Activated CD8-positive, alpha-beta T cell treated with anti-CD3 and anti-CD28 coated beads, Interleukin-2, amount 10 ng/mL, durations not matched to agents 7 days and 5 days (primary cell): ENCODE measurements at regions not wholly inside any gene's neighbourhood (a gene's known extent, or its start where the extent isn't known, plus 50 kb on each side); places are given as distances from the start of the nearest gene placed in this dataset.

Source experiments
- ATAC-seq: fragments of 150-1000 bp; cut with Tn5 transposase; one replicate; pipeline ENCODE4 v1.10.0; 2021; ENCODE audit warnings: moderate library complexity
- CTCF ChIA-PET: fragments of 350-600 bp; sonication (Branson Sonifier 250); formaldehyde crosslinking; loops from one replicate; lab custom pipeline; 2021; ENCODE audit warnings: antibody characterized with exemption; lab: Charles Lee
- POLR2A ChIA-PET: fragments of 350-600 bp; sonication (Branson Sonifier 250); formaldehyde crosslinking; loops from one replicate; lab custom pipeline; 2021; ENCODE audit warnings: antibody characterized with exemption; lab: Charles Lee
- DNase-seq: peaks from one replicate; pipeline ENCODE4 v3.0.0-alpha.2; 2020
- H3K27ac Mint-ChIP-seq: one replicate; pipeline ENCODE4 v1.8.0; 2021; ENCODE audit warnings: mild to moderate bottlenecking, mixed read lengths
- H3K27me3 Mint-ChIP-seq: one replicate; pipeline ENCODE4 v1.8.0; 2021; ENCODE audit warnings: low read depth, mixed read lengths
- H3K36me3 Mint-ChIP-seq: one replicate; pipeline ENCODE4 v1.8.0; 2021; ENCODE audit warnings: low read depth, mixed read lengths
- H3K4me1 Mint-ChIP-seq: one replicate; pipeline ENCODE4 v1.8.0; 2021; ENCODE audit warnings: low read depth, mixed read lengths
- H3K4me3 Mint-ChIP-seq: one replicate; pipeline ENCODE4 v1.8.0; 2021; ENCODE audit warnings: mild to moderate bottlenecking, mixed read lengths
- H3K9me3 Mint-ChIP-seq: one replicate; pipeline ENCODE4 v1.8.0; 2022; ENCODE audit warnings: mixed read lengths; ENCODE audit not compliant: insufficient read depth

DNA sequence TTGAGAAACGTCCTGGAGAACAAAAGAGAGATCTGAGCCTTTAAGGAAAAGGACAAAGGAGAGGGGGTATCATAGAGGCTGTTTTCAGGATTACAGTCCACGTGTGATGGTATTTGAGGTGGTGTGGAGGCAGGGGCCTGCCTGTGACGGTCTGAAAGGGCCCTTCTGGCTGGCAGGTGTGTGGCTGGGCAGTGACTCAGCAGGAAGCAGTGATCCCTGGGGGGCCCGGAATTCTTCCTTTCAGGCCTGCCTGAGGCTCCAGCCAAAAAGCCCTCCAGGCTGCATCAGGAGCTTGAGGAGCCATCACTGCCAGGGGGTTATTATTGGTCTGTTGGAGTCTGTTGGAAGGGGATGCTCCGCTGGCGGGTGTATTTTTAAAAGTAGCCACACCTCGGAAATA, 97.2 kb upstream of the TMEM18 start:
- ATAC-seq = no peak
- POLR2A ChIA-PET = no interaction called here
- Mint-ChIP-seq H3K27ac (no peak overlapping the region), H3K36me3 (no peaks in the 10 kb centered on the region), H3K9me3 (no peaks in the 10 kb centered on the region), H3K27me3 (no peaks in the 10 kb centered on the region), H3K4me3 (no peak overlapping the region), H3K4me1 (peaks cover 14% of the 10 kb centered on the region)
- CTCF ChIA-PET = no interaction called here
- DNase-seq = no peak

DNA sequence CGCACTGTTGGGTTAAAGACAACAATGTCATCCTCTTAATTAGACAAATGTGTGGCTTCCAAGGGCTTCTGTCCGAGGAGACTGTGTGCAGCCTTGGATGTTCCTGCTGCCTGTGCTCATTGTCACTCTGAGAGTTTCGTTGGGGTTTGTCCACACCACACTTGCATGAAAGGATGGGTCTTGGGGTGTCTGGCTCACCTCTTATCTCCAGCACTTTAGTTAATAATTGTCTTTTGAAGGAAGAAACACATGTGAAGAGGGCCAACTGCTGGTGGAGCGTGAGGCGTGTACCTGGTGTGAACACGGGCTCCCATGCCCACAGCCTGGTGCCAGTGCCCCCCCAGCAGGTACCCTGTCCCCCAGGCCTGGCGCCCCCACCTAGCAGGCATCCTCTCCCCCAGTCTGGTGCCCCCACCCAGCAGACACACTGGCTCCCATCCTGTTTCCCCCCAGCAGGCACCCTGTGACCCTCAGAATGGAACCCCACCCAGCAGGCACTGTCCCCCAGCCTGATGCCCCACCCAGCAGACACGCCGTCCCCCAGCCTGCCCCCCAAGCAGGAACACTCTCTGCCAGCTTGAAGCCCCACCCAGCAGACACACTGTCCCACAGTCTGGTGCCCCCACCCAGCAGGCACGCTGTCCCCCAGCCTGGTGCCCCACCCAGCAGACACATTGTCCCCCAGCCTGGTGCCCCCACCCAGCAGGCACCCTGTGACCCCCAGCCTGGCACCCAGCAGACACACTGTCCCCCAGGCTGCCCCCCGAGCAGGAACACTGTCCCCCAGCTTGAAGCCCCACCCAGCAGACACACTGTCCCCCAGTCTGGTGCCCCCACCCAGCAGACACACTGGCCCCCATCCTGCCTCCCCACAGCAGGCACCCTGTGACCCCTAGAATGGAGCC, 96.3 kb upstream of the TMEM18 start:
- peaks cover 17% of the 10 kb centered on the region for H3K4me1 Mint-ChIP-seq
- ATAC-seq = no peak

DNA sequence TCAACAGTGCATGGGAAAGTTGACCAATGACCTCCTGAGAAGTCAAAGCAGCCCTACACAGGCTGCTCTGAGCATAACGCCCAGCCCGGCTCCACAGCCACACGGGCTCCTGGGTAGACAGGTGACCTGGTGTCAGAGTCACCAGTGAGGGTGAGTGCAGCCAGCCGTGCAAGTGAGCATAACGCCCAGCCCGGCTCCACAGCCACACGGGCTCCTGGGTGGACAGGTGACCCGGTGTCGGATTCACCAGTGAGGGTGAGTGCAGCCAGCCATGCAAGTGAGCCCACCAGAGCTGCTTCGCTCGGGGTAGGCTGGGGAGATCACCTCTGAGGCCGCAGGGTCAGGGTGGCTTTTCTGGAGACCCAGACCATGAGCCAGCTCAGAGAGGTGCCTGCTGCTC, 94.3 kb upstream of the TMEM18 start:
- CTCF ChIA-PET = no interaction called here
- DNase-seq (no peak), ATAC-seq (no peak)
- POLR2A ChIA-PET = no interaction called here
- Mint-ChIP-seq H3K4me3 (no peak overlapping the region), H3K27me3 (no peaks in the 10 kb centered on the region), H3K4me1 (peaks cover 26% of the 10 kb centered on the region), H3K9me3 (peaks cover 12% of the 10 kb centered on the region), H3K36me3 (no peaks in the 10 kb centered on the region), H3K27ac (no peak overlapping the region)

More for the DNA sequence above, 96.3 kb upstream of the TMEM18 start:
- Mint-ChIP-seq H3K4me3 (no peak overlapping the region), H3K36me3 (no peaks in the 10 kb centered on the region), H3K27ac (no peak overlapping the region), H3K27me3 (no peaks in the 10 kb centered on the region), H3K9me3 (peaks cover 5% of the 10 kb centered on the region)
- ChIA-PET CTCF (no interaction called here), POLR2A (no interaction called here)
- no peak for DNase-seq

DNA sequence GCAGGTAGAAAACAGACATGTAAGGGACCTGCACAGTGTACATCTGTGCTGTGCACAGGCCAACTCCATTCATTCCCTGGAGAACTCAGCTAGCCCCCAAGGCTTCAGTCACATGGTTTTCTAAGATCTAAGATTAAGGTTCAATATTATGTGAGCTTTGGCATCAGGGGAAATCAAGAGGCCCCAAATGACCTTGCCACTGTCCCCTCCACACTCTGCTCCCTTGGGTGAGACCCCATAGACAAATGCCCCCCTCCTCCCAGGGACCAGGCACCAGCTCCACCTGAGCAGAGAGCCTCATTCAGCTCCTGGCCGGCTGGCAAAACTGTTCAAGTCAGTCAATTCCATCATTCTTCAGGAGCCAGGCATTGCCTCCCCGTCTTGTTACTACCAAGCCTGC, 93.6 kb upstream of the TMEM18 start:
- ATAC-seq = no peak
- no peak overlapping the region for H3K27ac Mint-ChIP-seq
- no peak for DNase-seq
- ChIA-PET CTCF (no interaction called here), POLR2A (no interaction called here)
- no peaks in the 10 kb centered on the region for H3K36me3 Mint-ChIP-seq
- no peak overlapping the region for H3K4me3 Mint-ChIP-seq
- peaks cover 12% of the 10 kb centered on the region for H3K9me3 Mint-ChIP-seq
- H3K27me3 Mint-ChIP-seq = no peaks in the 10 kb centered on the region
- peaks cover 31% of the 10 kb centered on the region for H3K4me1 Mint-ChIP-seq

DNA sequence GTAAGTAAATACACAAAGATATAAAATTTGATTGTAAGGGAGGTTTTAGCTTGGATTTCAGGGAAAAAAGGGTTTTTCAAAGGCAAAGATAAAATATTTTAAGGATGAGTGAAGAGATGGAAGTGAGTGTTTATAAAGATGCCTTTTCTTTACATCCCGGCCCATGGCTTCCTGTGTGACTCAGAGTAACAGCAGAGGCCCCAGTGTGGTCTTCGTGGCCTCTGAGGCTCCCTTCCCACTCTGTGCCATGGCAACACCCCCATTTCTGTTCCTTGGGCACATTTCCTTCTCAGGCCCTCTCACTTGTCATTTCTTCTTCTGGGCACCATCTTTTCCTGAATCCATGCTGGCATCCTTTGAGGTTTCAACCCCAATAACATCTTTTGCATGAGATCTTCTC, 92.6 kb upstream of the TMEM18 start:
- CTCF ChIA-PET = no interaction called here
- no peaks in the 10 kb centered on the region for H3K36me3 Mint-ChIP-seq

DNA sequence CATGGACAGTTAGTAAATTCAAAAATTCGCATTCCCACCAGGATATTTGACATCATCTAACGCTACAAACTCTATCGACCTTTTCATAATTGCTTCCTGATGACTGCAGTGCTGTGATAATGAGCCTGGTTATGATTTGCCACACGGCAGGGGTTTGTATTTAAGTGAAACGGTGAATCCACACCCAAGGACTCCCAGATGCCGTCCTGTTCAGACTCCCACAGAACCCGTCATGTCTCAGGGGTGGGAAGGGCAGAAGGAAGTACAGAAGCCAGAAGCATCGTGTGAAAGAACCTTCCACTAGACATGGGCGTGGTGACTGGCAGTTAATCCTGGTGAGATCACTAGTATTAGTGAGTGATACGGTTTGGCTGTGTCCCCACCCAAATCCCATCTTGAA, 91.2 kb upstream of the TMEM18 start:
- ChIA-PET CTCF (no interaction called here), POLR2A (no interaction called here)
- Mint-ChIP-seq H3K27ac (no peak overlapping the region), H3K4me3 (no peak overlapping the region), H3K4me1 (peaks cover 31% of the 10 kb centered on the region), H3K9me3 (peaks cover 12% of the 10 kb centered on the region), H3K36me3 (no peaks in the 10 kb centered on the region), H3K27me3 (no peaks in the 10 kb centered on the region)
- DNase-seq (no peak), ATAC-seq (no peak)

More for the DNA sequence above, 92.6 kb upstream of the TMEM18 start:
- Mint-ChIP-seq H3K4me3 (no peak overlapping the region), H3K9me3 (peaks cover 12% of the 10 kb centered on the region), H3K27me3 (no peaks in the 10 kb centered on the region), H3K4me1 (peaks cover 31% of the 10 kb centered on the region), H3K27ac (no peak overlapping the region)
- POLR2A ChIA-PET = interaction anchor here (0.6 kb wide), 1 partner anchor 408 kb away, joined by 3 read pairs; no protein-coding TSS in a partner anchor
- peak; percentile 33 for DNase-seq
- no peak for ATAC-seq

DNA sequence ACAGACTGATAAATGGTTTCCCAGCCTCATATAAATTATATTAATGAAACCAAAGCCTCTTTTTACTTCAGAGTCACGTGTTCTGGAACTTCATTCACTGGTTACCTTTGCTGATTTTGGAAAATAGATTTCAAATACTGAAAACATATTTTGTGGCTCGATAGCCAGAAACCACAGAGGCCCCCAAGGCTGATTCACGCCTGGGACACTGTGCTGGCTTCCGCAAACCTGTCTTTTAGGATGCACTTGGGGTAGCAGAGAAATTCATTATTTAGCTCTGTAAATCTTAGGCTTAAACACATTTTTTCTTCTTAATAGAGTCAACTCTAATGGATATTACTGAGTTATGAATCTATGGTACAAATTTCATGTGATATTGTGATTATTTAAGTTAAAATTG, 90.7 kb upstream of the TMEM18 start:
- Mint-ChIP-seq H3K27me3 (no peaks in the 10 kb centered on the region), H3K27ac (no peak overlapping the region), H3K4me1 (peaks cover 31% of the 10 kb centered on the region), H3K9me3 (peaks cover 12% of the 10 kb centered on the region), H3K36me3 (no peaks in the 10 kb centered on the region), H3K4me3 (no peak overlapping the region)
- ChIA-PET CTCF (no interaction called here), POLR2A (no interaction called here)
- DNase-seq (no peak), ATAC-seq (no peak)

DNA sequence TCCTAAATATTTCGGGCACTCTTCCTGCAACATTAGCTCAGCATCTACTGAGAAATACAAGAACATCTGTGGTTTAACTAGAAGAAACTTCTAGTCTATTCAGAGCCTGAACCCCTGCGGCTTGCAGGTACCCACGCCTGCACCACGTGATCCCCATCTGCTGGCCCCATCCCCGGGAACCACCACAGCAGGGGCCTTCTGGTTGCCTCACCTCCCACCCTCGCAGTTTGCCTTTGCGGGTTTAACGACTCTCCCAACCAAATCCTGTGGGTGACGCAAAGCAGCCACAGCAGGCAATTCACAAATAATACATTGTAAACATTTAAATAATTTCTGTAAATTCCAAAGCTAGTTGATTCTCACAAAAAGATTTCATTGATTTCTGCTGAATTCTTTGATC, 90.2 kb upstream of the TMEM18 start:
- Mint-ChIP-seq H3K4me1 (peaks cover 35% of the 10 kb centered on the region), H3K9me3 (peaks cover 12% of the 10 kb centered on the region), H3K4me3 (no peak overlapping the region), H3K27ac (no peak overlapping the region), H3K36me3 (no peaks in the 10 kb centered on the region), H3K27me3 (no peaks in the 10 kb centered on the region)
- ChIA-PET CTCF (no interaction called here), POLR2A (no interaction called here)
- no peak for ATAC-seq
- peak; percentile 32 for DNase-seq

DNA sequence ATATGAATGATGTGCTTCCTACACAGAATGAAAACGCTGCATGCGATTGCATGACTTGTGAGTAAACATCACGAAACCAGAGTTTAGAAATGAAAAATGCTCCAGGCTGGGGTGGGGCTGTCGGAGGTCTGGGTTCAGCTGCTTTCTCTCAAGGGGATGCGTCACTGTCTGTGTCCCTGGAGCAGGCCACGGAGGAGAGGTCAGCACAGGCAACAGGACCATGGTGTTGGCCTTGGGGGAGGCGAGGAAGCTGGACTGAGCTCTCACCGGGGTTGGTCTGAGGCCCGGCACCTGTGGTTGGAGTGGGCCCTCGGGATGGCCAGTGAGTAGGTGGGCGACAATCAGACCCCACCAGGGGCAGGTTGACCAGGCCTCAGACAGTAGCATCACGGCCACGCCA, 89.0 kb upstream of the TMEM18 start:
- peaks cover 12% of the 10 kb centered on the region for H3K9me3 Mint-ChIP-seq
- no peak overlapping the region for H3K27ac Mint-ChIP-seq
- peaks cover 3% of the 10 kb centered on the region for H3K27me3 Mint-ChIP-seq
- ATAC-seq (no peak), DNase-seq (no peak)
- no peaks in the 10 kb centered on the region for H3K36me3 Mint-ChIP-seq
- POLR2A ChIA-PET = no interaction called here
- no peak overlapping the region for H3K4me3 Mint-ChIP-seq
- CTCF ChIA-PET = no interaction called here
- H3K4me1 Mint-ChIP-seq = peaks cover 35% of the 10 kb centered on the region

DNA sequence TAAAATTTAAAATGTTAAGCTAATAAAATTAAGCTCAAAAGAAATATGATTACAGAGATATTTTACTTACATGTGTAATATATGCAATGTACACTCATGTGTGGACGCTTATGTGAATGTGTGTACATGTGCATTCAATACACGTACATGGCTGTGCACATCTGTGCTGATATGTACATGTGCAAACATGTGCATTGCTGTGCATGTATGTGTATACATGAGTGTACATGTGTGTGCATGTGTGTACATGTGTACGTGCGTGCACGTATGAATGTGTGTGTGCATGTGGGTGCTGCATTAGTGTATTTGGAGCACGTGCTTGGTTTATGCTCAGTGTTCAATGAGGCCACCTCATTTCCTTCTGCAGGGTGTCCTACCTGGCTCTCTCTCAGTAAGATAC, 88.2 kb upstream of the TMEM18 start:
- CTCF ChIA-PET = no interaction called here
- POLR2A ChIA-PET = no interaction called here
- H3K27me3 Mint-ChIP-seq = peaks cover 7% of the 10 kb centered on the region
- no peak overlapping the region for H3K27ac Mint-ChIP-seq
- H3K9me3 Mint-ChIP-seq = peaks cover 12% of the 10 kb centered on the region
- H3K36me3 Mint-ChIP-seq = no peaks in the 10 kb centered on the region
- H3K4me1 Mint-ChIP-seq = peaks cover 30% of the 10 kb centered on the region
- H3K4me3 Mint-ChIP-seq = no peak overlapping the region
- ATAC-seq (no peak), DNase-seq (no peak)

DNA sequence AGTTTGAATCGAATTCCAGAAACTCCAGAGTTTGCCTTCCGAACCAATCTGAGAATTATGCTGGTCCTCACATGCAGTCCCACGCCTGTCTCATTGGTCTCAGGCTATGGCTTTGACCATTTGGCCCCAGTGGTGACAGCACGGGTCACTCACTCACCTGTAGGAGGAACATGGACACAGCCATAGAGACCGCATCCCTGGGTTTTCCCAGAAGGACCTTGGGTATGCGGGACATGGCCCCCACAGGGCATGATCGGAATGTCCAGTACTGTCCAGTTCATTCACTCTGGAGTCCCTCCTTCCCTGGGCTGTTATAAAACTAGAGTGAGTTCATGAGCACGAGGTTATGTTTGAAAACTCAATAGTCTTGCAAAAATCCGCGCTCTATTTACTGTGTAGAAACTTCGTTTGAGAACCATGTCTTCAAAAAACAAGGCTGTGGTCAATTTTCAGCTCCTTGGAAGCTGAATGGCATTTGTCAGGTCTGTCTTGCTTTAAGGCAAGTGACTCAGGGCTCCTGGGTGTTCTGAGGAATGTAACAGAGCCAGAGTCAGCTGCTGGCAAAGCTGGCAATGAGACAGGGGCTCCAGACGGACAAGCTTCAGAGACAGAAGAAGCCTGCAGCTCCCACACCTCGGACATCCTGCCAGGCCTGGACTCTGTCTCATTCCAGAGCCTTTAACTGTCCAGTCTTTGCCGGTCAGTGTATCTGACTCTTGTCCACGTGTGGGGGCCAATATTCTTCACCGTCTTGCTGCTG, 86.7 kb upstream of the TMEM18 start:
- H3K27ac Mint-ChIP-seq = no peak overlapping the region
- ChIA-PET CTCF (no interaction called here), POLR2A (no interaction called here)

DNA sequence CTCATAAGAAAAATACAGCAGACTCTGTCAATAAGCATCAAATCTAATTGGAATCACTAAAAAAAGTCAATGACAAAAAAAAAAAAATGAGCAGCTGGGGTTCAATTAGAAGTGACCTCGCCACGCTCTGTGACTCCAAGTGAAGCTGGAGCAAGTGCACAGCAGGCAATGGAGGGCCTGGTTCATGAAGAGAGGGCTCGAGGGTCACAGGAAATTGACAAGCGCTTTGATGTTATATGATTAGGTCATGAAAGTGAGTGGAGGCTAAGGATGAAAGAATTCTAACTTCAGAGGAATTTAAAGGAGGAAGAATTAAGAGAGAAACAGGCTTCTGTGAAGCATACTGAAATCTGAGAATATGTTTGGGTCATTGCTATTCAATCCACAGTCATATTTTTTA, 85.4 kb upstream of the TMEM18 start:
- no peaks in the 10 kb centered on the region for H3K9me3 Mint-ChIP-seq
- POLR2A ChIA-PET = no interaction called here
- no peak overlapping the region for H3K27ac Mint-ChIP-seq
- CTCF ChIA-PET = no interaction called here
- no peaks in the 10 kb centered on the region for H3K36me3 Mint-ChIP-seq
- H3K4me3 Mint-ChIP-seq = no peak overlapping the region
- peaks cover 12% of the 10 kb centered on the region for H3K27me3 Mint-ChIP-seq
- ATAC-seq (no peak), DNase-seq (no peak)
- peaks cover 18% of the 10 kb centered on the region for H3K4me1 Mint-ChIP-seq

More for the DNA sequence above, 86.7 kb upstream of the TMEM18 start:
- Mint-ChIP-seq H3K4me3 (no peak overlapping the region), H3K4me1 (peaks cover 18% of the 10 kb centered on the region), H3K27me3 (peaks cover 9% of the 10 kb centered on the region), H3K9me3 (peaks cover 9% of the 10 kb centered on the region), H3K36me3 (no peaks in the 10 kb centered on the region)
- ATAC-seq (no peak), DNase-seq (no peak)
